GDM1 (cell line): ENCODE measurements at regions not wholly inside any gene's neighbourhood (a gene's known extent, or its start where the extent isn't known, plus 50 kb on each side); places are given as distances from the start of the nearest gene placed in this dataset.
"Not testable (repeated sequence)": the region's sequence is repeated elsewhere in the genome, so short reads cannot be mapped to it uniquely, and the experiment has no call there.

Experiments
- DNase-seq: peaks from one replicate; lab custom pipeline; 2025; lab: John Stamatoyannopoulos, UW

DNA sequence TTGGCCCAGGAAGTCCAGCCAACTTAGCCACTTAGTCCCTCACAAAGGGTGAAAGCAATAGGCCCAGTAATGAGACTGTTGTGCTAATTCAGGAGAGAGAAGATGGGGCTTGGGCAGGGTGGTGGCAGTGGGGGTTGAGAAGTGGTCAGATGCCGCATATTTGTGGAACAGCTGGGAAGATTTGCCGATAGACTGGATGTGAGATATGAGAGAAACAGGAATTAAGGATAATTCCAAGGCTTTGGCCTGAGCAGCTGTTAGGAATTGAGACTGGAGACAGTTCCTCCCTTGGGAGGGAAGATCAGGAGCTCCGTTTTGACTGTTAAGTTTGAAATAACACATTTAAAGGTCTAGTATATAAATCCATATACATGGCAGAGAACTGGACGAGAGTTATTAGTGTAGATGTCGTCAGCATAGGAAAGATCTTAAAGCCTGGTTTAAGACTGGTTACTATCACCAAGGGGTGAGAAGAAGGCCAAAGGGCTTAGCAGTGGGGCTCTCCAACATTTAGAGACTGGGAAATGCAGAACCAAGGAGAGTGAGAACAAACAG is 323.7 kb upstream of the FAM78B start:
- no peak for DNase-seq

DNA sequence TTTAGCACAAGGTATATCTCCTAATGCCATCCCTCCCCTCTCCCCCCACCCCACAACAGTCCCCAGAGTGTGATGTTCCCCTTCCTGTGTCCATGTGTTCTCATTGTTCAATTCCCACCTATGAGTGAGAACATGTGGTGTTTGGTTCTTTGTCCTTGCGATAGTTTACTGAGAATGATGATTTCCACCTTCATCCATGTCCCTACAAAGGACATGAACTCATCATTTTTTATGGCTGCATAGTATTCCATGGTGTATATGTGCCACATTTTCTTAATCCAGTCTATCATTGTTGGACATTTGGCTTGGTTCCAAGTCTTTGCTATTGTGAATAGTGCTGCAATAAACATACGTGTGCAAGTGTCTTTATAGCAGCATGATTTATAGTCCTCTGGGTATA is 327.0 kb upstream of the FAM78B start:
- DNase-seq, result not testable (repeated sequence)

DNA sequence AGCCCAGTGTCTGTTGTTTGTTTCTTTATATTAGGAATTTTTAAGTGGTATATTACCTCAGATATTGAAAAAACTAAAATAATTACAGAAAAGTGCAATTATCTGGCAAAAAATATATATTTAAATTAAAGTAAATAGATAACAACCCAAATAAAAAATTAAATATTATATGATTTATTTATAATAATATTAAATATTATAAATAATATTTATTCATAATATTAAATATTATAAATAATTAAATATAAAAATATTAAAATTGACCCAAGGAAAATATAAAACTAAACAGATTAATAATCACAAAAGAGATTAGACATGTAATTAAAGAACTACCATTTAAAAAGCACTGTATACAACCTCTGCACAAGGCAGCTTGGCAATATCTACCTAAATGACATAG is 331.9 kb upstream of the POGK start:
- DNase-seq, result no peak

DNA sequence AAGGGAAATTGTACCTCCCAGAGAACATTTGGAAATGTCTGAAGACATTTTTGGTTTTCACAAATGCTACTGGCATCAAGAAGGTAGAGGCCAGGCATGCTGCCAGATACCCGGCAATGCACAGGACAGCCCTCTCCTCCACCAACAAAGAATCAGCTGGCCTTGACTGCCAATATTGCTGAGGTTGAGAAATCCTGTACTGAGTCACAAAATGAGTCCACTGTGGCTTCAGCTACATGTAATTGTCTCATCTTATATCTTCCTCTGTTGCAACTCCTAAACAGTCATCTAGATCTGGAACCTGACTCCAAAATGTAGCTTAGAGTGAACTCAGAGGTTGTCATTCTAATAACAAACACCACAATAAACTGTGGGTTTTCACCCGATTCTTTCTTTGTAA is 327.5 kb upstream of the POGK start:
- DNase-seq, result no peak

DNA sequence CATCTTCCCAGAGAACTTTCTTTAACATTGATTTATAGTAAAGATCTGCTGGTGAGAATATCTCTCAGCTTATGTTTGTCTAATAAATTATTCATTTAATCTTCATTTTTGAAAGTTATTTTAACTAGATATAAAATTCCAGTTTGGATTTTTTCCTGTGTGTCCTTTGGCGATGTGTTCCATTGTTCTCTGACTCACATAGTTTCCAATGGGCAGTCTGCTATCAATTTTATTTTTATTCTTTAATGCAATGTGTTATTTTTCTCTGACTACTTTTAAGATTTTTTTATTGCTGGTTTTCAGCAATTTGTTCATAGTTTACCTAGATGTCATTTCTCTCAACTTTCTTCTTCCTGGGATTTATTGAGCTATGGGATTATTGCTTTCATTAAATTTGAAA is 325.2 kb upstream of the POGK start:
- no peak for DNase-seq

DNA sequence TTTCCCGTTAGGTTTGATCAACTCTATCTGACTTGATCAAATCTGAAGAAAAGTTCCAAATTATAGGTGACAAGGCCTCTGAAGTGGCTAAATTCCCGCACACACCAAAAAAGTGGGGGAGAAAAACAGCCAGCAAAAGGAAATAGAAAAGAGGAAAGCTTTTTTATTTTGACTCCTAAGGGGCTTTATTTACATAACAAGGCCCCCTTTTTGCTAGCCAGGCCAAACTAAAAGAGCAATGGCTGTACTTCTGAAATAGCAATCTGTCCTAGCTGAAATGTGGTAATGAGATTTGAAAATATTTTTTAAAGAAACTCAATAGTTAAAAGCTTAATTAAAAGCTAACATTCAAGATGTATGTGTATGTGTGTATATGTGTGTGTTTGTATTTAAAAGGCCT is 311.5 kb upstream of the POGK start:
- DNase-seq, result no peak

DNA sequence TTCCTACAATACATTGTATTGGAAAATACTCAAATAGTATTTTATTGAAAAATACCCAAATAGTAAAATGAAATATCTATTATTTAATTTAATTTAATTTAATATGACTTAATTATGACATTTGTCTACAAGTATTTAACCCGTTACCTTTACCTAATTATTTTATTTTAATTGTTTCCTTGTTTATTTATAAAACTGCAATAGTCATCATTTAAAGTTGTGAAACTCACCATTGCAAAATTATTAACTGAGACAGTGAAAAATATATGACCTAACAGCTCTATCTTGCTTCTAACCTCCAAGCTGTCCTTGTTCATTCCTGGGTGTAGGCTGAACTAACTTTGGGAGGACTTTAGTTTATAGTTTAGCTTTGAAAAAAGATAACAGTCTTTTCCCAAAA is 300.6 kb upstream of the POGK start:
- DNase-seq, result no peak

DNA sequence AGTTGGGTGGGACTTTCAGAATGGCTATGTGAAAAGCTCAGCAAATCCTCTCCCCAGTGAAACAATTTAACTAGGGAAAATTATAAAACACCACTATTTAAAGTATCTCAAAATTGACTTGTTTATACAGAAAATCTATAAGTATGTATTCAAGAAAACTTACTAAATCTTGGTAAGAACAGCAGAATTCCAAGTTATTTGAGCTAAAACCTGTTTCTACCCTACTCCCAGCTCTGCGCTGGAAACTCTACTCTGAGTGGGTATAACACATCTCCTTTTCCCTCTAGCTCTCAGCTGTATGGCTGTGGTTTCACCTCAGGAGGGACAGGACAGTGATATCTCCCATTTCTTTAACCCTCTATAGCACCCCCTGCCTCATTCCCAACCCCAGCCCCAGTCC is 295.2 kb upstream of the POGK start:
- no peak for DNase-seq

DNA sequence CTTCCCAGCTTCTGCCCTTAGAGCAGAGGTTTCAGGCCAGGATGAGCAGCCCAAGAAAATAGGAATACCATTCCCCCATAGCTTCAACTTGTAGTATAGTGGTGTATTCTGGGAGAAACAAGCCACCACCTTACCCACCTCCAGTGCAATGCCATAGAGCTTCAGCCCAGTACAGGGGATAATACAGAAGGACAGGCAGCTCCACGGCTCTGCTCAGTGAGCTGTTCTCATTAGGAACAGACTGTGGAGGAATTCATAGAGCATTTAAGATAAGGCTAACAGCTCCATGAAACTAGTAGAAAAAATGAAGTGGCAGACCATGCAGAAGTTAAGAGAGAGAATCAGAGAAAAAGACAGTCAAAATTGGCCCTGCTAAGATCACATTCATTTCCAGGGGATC is 294.7 kb upstream of the POGK start:
- no peak for DNase-seq

DNA sequence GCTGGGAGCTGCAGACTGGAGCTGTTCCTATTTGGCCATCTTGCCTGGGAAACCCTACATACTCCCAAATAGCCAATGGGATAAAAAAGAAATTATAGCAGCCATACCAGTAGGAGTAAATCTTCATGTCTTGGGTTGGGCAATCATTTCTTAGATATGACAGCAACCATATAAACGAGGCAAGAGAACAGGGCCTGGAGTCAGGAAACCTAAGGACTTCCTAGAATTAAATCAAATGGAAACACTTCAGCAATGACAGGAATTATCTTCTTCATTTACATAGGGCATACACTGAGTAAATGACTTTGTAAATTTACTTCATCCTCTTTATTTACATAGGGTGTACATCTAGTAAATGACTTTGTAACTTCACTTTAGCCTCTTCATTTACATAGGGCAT is 286.6 kb upstream of the POGK start:
- no peak for DNase-seq

DNA sequence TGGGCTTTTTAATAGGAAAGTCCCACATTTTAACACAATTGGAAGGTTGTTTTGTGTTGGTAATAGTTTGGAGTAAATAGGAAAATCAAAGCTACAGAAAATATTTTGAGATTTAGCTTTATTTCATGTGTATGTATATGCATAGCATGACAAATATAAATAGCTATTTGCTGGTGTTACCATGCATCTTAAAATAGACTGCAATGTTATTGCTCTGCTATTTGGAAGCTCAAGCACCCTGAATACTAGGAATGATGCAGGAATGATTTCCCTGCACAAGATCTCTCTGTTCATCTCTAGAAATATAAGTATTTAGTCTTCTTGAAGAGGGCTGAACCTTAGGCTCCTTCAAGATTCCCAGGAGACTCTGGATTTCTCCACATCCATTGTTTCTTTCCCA is 268.3 kb upstream of the POGK start:
- DNase-seq, result no peak

DNA sequence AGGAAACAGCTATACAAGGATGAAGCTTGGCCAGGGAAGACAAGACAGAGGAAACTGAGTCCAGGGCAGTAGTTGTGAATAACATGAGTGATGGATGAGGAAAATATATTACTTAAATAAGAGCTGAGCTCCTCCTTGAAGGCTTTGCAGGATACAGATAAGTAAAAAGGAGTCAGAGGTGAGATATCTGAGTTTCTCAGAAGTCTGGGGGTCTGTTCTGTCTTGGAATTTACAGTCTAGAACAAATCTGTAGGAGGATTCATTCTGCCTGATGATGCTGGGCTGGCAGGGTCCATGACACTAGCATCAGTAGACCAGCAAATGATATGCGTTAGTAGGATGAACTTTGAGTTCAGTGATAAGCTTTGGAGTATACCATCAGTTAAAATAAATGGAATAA is 266.1 kb upstream of the POGK start:
- no peak for DNase-seq

DNA sequence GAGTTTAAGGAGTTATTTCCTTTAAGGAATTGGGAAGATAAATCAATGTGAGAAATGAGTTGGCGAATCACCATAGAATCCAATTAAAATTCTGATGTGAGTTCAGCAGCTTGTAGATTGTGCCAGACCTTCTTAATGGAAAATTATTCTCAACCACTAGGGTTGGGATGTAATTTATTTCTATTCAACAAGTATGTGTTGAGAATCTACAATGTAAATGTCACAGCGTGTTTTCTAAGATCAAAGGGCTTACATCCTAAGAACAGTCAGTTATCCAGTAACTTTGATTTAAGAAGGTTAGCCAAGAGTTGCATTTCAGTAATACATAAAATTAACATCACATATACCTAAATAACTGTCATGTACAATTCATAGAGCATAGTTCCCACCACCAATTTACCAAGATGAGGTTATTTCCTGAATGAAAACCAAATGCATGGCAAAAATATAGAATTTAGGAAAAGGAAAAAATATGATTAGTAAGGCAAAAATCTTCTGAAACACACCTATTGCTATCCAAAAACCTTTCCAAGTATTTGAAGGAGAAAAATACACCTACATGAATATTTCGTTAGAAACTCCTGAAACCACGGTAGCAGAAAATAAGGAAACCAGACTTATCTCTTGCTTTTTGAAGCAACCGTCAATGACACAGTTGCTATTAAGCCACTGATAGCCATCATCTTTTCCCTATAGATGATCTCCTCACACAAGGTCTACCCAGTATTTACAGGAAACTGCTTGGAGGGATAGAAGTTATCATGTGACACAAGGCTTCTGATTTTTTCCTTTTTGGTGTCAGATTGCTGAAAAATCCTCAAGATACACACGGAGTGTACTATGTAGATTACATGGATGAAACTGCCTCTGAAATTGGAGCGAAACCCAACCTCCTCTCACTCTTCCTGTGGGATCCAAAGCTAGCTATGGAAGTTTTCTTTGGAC is 259.4 kb upstream of the POGK start:
- no peak for DNase-seq

DNA sequence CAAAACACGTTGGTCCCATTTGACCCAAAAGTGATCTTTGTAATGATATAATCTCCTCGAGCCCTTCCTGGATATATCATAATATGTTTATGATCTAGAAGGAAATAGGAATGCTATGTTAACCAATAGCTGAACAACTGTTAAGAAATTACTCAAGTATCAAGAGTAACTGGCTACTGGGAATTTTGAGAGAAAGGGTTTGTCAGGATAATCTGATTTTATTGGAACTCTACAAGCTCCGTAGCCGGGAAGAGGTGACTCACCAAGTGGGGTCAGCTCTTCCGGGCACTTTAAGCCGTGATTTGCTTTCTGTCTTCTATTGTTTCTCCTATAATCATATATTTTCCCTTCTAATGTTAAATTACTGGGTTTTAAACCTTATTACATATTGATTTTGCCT is 250.5 kb upstream of the POGK start:
- no peak for DNase-seq

DNA sequence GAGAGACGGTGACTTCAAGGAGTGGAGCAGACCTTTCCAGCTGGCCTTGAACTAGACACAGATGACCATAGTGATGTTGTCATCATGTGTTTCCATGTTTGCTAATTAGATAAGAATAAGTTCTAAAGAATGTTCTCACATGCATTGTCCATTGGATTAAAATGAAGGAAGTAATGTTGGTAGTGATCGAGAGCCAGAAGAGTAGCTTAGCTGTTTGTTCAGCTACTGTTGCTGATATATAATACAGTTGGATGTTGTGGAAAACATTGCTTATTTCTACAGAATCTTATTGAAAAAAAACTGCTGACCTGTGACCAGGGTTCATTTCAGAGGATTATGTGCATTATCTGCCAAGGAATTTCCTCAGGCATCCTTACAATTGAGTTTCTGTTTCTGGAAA is 249.1 kb upstream of the POGK start:
- no peak for DNase-seq

DNA sequence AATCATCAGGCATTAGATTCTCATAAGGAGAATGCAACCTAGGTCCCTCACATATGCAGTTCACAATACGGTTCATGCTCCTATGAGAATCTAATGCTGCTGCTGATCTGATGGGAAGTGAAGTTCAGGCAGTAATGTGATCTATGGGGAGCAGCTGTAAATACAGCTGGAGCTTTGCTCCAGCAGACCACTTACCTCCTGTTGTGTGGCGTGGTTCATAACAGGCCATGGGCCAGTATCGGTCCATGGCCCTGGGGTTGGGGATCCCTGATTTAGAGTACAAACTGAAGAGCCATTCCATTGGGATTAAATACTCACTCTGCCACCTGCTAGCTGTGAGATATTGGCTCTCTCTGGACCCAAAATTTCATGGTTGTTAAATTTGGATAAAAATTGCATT is 244.6 kb upstream of the POGK start:
- DNase-seq, result no peak

DNA sequence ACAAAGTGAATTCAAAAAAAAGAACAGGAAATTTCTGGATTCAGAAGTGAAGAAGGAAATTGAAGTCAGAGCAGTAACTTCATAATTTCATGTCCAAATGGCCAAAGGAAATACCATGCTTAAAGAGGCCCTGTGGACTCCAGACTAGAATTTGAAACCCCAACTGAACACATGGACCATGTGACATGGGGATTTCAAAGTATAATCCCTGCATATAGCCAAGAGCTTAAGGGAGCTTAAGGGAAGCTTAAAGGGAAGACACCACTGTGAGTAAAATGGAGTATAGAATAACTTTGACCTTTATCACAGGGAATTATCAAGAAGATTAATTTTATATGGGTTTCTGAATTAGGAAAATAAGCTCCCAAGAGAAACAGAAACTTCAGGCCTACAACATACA is 241.8 kb upstream of the POGK start:
- DNase-seq, result no peak

DNA sequence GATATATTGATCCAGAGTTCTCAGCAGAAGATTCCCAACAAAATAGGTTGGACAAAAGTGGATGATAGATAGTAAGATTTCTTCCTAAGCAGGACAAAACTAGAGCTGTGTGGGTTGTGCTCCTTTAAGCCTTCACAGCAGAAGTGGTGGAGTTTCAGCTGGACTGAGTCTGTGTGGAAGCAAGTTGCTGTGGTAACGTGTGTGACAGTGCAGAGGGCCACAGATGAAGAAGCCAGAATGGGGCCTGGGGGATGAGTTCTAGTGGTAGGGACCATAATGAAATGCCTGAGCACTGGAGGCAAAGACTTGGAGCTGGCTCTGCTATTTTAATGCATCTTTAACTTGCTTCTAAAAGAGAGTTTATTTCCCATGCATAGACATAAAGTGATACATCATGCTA is 238.7 kb upstream of the POGK start:
- DNase-seq, result no peak

DNA sequence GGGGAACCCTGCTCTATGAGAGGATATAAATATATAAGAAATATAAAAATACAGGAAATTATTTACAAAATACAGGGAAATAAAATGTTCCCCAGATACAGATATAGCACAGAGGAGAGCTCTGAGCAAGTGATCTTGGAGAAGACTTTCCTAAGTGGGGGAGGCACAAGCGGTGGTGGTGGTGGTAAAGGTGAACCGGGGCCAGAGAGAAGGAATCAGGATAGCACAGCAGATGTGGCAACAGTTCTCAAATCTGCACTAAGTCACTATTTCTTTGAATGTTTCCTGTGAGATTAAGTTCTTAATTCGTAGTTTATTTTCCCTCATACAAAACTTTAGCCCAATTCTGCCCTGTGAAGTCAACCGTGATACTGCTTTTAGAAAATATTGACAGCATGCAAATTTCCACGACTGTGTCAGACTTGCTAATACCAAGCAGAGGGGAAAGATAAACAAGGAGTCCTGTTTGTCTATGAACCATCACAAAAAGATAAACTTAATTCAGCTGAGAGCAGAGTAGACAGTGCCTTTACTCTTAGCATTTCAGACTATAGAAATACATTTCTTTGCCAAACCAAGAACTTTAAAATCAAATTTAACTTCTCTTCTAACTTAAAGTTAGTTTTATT is 237.5 kb upstream of the POGK start:
- no peak for DNase-seq

DNA sequence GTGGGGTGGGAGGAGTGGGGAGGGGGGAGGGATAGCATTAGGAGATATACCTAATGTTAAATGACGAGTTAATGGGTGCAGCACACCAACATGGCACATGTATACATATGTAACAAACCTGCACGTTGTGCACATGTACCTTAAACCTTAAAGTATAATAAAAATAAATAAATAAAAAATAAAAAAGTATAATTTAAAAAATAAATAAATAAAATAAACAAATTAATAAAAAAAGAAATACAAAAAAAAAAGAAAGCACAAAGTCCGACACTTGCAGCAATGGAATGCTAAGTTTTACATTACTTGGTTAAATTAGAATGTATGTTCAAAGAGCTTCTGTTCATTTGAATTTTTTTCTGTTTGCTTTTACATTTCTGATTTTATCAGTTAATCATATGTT is 236.5 kb upstream of the POGK start:
- DNase-seq, result not testable (repeated sequence)

DNA sequence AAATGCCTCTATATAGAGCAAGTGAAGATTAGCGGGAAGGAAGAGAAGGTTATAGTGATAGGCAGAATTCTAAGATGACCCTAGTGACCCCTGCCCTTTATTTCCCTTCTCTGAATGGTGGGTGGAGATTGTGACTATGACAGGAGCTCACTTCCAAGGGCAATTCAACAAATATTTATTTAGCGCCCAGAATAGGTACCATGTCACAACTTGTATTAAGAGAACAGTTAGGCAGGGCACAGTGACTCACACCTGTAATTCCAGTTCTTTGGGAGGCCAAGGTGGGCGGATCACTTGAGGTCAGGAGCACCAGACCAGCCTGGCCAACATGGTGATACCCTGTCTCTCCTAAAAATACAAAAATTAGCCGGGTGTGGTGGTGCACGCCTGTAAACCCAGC is 236.0 kb upstream of the POGK start:
- no peak for DNase-seq

DNA sequence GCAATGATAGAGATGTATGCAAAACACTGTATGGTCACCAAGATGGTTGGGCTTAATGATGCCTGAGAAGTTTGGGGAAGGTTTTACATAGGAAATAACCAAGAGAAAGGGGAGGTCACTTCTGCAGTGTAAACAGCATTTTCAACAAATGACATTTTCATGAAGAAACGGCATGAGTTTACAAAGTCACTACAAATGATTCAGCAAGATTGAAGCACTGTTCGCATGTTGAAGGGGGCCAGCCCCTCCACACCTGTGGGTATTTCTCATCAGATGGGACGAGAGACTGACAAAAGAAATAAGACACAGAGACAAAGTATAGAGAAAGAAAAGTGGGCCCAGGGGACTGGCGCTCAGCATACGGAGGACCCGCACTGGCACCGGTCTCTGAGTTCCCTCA is 234.1 kb upstream of the POGK start:
- DNase-seq, result no peak

DNA sequence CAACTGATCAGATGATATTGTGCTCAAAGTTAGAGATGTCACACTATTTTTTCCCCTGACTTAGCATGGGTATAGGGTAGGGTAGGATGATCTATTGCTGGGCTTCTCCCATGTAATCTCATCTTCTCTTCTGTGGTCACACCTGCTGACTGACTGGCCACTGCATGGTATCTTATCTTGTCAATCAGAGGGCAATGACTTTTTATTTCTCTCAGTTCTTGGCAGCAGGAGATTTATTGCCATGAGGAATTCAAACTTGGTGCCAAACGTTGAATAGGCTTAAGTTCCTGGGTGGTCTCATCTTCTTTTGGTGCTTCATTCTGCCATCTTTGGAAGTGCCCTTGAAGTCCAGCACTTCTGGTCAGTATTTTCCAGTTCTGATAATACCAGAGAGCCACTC is 226.4 kb upstream of the POGK start:
- DNase-seq, result no peak

DNA sequence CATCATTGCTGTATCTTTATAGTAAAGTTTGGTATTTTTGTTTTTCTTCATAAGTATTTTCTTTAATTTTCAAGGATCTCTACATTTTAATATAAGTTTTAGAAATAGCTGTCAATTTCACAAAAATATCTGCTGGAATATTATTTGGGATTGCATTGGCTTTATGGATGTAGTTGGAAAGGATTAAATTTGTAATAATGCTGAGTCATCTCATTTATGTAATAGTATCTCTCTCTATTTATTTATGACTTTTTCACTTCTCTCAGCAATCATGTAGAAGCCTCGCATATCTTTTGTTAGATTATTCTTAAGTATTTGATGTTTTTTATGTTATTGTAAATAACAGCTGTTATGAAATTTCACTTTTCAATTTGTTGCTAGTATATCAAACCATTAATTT is 223.1 kb upstream of the POGK start:
- no peak for DNase-seq
